ENCODE measurements at regions not wholly inside any gene's neighbourhood (a gene's known extent, or its start where the extent isn't known, plus 50 kb on each side); places are given as distances from the start of the nearest gene placed in this dataset.

GRCh38 chr1:81731989-81732388 is 68.7 kb upstream of the ADGRL2 start:
- TF ChIP-seq FOXA1 (IDR thresholded peaks at IDR 0.05) (no peak), TAF1 (conservative IDR thresholded peaks at IDR 0.05) (no peak), GABPA (IDR thresholded peaks at IDR 0.05 in 1 of 2, conservative IDR thresholded peaks at IDR 0.05 in 1 of 2) (no peak), YY1 (IDR thresholded peaks at IDR 0.05) (no peak), CTCF (IDR thresholded peaks at IDR 0.05; ENCODE audit: low read depth, low read length, missing input control) (no peak), MAX (IDR thresholded peaks at IDR 0.05) (no peak), JUND (IDR thresholded peaks at IDR 0.05) (no peak), SP1 (IDR thresholded peaks at IDR 0.05) (no peak), RAD21 (IDR thresholded peaks at IDR 0.05) (no peak), RXRA (IDR thresholded peaks at IDR 0.05) (no peak)
- TF ChIP-seq, protein P1, sequence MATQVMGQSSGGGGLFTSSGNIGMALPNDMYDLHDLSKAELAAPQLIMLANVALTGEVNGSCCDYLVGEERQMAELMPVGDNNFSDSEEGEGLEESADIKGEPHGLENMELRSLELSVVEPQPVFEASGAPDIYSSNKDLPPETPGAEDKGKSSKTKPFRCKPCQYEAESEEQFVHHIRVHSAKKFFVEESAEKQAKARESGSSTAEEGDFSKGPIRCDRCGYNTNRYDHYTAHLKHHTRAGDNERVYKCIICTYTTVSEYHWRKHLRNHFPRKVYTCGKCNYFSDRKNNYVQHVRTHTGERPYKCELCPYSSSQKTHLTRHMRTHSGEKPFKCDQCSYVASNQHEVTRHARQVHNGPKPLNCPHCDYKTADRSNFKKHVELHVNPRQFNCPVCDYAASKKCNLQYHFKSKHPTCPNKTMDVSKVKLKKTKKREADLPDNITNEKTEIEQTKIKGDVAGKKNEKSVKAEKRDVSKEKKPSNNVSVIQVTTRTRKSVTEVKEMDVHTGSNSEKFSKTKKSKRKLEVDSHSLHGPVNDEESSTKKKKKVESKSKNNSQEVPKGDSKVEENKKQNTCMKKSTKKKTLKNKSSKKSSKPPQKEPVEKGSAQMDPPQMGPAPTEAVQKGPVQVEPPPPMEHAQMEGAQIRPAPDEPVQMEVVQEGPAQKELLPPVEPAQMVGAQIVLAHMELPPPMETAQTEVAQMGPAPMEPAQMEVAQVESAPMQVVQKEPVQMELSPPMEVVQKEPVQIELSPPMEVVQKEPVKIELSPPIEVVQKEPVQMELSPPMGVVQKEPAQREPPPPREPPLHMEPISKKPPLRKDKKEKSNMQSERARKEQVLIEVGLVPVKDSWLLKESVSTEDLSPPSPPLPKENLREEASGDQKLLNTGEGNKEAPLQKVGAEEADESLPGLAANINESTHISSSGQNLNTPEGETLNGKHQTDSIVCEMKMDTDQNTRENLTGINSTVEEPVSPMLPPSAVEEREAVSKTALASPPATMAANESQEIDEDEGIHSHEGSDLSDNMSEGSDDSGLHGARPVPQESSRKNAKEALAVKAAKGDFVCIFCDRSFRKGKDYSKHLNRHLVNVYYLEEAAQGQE (IDR thresholded peaks at IDR 0.05): no peak
- TF ChIP-seq, protein P2, sequence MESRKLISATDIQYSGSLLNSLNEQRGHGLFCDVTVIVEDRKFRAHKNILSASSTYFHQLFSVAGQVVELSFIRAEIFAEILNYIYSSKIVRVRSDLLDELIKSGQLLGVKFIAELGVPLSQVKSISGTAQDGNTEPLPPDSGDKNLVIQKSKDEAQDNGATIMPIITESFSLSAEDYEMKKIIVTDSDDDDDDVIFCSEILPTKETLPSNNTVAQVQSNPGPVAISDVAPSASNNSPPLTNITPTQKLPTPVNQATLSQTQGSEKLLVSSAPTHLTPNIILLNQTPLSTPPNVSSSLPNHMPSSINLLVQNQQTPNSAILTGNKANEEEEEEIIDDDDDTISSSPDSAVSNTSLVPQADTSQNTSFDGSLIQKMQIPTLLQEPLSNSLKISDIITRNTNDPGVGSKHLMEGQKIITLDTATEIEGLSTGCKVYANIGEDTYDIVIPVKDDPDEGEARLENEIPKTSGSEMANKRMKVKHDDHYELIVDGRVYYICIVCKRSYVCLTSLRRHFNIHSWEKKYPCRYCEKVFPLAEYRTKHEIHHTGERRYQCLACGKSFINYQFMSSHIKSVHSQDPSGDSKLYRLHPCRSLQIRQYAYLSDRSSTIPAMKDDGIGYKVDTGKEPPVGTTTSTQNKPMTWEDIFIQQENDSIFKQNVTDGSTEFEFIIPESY (IDR thresholded peaks at IDR 0.05): no peak

Data from liver (tissue), 3 donors.